Upper lobe of left lung (tissue), 4 donors: ENCODE measurements at regions not wholly inside any gene's neighbourhood (a gene's known extent, or its start where the extent isn't known, plus 50 kb on each side); places are given as distances from the start of the nearest gene placed in this dataset.

Experiments used
- POLR2A ChIP-seq, 4 donors: fragments of 450-650 bp; IDR thresholded peaks; one replicate each; pipeline ENCODE4 v1.5.1; 2016 to 2017; ENCODE audit warnings: antibody characterized with exemption in 4 of 4, mild to moderate bottlenecking in 2 of 4
- TF ChIP-seq, protein P1 (sequence below), 6 experiments: fragments of 450-650 bp in 4 of 6; fragments of 200-600 bp in 2 of 6; sonication (generic) in 2 of 6; IDR thresholded peaks; one replicate each; pipeline ENCODE4 v1.5.1; 2016 to 2019; ENCODE audit warnings: antibody characterized with exemption in 6 of 6

DNA sequence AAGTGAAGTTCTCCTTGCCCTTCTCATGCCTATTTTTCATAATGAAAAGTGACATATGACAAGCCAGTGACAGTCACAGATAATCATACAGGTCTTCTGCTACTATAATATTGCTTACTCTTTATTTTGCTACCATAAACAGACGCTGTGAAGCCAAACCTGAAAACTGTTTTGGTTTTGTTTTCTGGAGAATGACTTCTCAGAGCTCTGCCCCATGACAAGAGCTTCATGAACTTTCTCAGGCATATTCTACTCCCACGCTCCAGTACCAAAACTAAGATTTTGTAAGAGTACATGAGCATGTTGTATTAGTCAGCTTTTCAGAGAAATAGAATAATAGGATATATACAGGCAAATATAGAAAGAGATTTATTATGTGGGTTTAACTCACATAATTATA, 64.3 kb upstream of the VTCN1 start:
- TF ChIP-seq, protein P1, sequence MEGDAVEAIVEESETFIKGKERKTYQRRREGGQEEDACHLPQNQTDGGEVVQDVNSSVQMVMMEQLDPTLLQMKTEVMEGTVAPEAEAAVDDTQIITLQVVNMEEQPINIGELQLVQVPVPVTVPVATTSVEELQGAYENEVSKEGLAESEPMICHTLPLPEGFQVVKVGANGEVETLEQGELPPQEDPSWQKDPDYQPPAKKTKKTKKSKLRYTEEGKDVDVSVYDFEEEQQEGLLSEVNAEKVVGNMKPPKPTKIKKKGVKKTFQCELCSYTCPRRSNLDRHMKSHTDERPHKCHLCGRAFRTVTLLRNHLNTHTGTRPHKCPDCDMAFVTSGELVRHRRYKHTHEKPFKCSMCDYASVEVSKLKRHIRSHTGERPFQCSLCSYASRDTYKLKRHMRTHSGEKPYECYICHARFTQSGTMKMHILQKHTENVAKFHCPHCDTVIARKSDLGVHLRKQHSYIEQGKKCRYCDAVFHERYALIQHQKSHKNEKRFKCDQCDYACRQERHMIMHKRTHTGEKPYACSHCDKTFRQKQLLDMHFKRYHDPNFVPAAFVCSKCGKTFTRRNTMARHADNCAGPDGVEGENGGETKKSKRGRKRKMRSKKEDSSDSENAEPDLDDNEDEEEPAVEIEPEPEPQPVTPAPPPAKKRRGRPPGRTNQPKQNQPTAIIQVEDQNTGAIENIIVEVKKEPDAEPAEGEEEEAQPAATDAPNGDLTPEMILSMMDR (IDR thresholded peaks at IDR 0.05): no peak
- TF ChIP-seq POLR2A (IDR thresholded peaks at IDR 0.05): no peak
